WI38 (cell line): ENCODE measurements at regions not wholly inside any gene's neighbourhood (a gene's known extent, or its start where the extent isn't known, plus 50 kb on each side); places are given as distances from the start of the nearest gene placed in this dataset.

ENCODE experiments used
- H3K4me3 ChIP-seq: 2 replicates; pipeline ENCODE4 v1.5.1; 2011; ENCODE audit warnings: low read depth, mild to moderate bottlenecking, control low read depth, low read length
- CTCF ChIP-seq: IDR thresholded peaks from 2 replicates; pipeline ENCODE4 v1.5.1; 2012; ENCODE audit warnings: low read depth, mild to moderate bottlenecking, control low read depth, low read length

GRCh38 chr5:153187503-153187902 lies 303.0 kb upstream of the GRIA1 start:
- H3K4me3 ChIP-seq: no peak overlapping the region
- no peak for TF ChIP-seq CTCF

- H3K4me3 ChIP-seq: no peak overlapping the region
- TF ChIP-seq CTCF: no peak
These were observed 284.1 kb upstream of the GRIA1 start for GRCh38 chr5:153206361-153206760.

- no peak overlapping the region for H3K4me3 ChIP-seq
- TF ChIP-seq CTCF: no peak
These were observed 281.5 kb upstream of the GRIA1 start for GRCh38 chr5:153209016-153209415.

GRCh38 chr5:153209687-153210086 lies 280.8 kb upstream of the GRIA1 start:
- TF ChIP-seq CTCF: no peak
- H3K4me3 ChIP-seq: no peak overlapping the region

- no peak overlapping the region for H3K4me3 ChIP-seq
- no peak for TF ChIP-seq CTCF
These were observed 279.4 kb upstream of the GRIA1 start for GRCh38 chr5:153211076-153211475.

- no peak overlapping the region for H3K4me3 ChIP-seq
- no peak for TF ChIP-seq CTCF
These were observed 278.0 kb upstream of the GRIA1 start for GRCh38 chr5:153212471-153212870.

GRCh38 chr5:153222936-153223335 lies 267.5 kb upstream of the GRIA1 start:
- TF ChIP-seq CTCF: no peak
- H3K4me3 ChIP-seq: no peak overlapping the region
